Cardiac fibroblast (primary cell): ENCODE measurements at regions not wholly inside any gene's neighbourhood (a gene's known extent, or its start where the extent isn't known, plus 50 kb on each side); places are given as distances from the start of the nearest gene placed in this dataset.

Source experiments
- DNase-seq, 2 donors: peaks; one replicate each; pipeline versions ENCODE4 v3.0.0 to v3.0.0-alpha.2; 2010; ENCODE audit warnings: low read depth in 2 of 2
- H3K4me3 ChIP-seq, 2 donors: replicated peaks in 1 of 2; 1 replicate in 1 of 2; 2 replicates in 1 of 2; pipeline ENCODE4 v1.5.1; 2011; ENCODE audit warnings: low read depth in 2 of 2, low read length in 2 of 2, mild to moderate bottlenecking in 2 of 2, moderate library complexity in 1 of 2
- TF ChIP-seq, protein P1 (sequence below): IDR thresholded peaks from one replicate; pipeline ENCODE4 v1.5.1; 2011; ENCODE audit warnings: low read depth, mild to moderate bottlenecking, low read length, inconsistent platforms

DNA sequence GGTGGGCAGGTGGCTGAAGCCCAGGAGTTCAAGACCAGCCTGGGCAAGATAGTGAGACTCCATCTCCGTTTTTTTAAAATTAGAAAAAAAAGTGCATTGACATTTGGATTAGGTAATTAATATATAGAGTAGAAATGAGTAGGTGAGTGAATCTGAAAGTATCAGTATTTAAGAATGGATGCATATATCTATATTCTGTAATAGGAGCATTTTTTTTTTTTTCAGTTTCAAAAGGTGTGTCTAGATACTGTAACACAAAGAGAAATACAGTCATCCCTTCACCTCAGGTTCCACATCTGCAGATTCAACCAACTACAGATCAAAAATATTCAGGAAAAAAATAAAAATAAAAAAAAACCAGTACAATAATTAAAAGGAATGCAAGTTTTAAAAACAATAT is 50.8 kb downstream of the RBM27 start:
- H3K4me3 ChIP-seq = no peak overlapping the region
- no peak for DNase-seq
- TF ChIP-seq, protein P1, sequence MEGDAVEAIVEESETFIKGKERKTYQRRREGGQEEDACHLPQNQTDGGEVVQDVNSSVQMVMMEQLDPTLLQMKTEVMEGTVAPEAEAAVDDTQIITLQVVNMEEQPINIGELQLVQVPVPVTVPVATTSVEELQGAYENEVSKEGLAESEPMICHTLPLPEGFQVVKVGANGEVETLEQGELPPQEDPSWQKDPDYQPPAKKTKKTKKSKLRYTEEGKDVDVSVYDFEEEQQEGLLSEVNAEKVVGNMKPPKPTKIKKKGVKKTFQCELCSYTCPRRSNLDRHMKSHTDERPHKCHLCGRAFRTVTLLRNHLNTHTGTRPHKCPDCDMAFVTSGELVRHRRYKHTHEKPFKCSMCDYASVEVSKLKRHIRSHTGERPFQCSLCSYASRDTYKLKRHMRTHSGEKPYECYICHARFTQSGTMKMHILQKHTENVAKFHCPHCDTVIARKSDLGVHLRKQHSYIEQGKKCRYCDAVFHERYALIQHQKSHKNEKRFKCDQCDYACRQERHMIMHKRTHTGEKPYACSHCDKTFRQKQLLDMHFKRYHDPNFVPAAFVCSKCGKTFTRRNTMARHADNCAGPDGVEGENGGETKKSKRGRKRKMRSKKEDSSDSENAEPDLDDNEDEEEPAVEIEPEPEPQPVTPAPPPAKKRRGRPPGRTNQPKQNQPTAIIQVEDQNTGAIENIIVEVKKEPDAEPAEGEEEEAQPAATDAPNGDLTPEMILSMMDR = no peak

GRCh38 chr5:146273109-146273508 is 65.5 kb upstream of the POU4F3 start:
- H3K4me3 ChIP-seq = no peak overlapping the region
- no peak for DNase-seq
- TF ChIP-seq, protein P1 = no peak

GRCh38 chr5:146283344-146283761 is 55.3 kb upstream of the POU4F3 start:
- TF ChIP-seq, protein P1 = no peak
- DNase-seq = peak; percentile 79 to 87
- no peak overlapping the region for H3K4me3 ChIP-seq

DNA sequence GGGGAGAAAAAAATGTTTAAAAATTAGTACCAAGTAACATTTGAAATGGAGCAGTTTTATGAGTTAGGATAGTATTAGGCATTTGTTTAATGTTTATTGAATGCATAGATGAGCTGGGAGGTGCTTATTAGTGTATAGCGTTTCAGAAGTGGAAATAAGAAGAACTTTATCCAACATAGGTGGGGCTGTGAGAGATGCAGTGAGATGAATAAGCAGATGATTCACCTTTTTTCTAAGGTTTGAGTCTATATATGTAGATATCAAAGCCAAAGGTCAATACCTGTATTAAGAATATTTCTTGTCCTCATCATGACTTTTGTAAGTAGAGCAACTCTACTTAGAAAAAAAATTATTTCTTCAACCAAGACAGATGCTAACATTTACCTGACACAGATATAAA is 54.6 kb upstream of the POU4F3 start:
- H3K4me3 ChIP-seq = no peak overlapping the region
- DNase-seq = no peak
- TF ChIP-seq, protein P1 = no peak
